Activated CD8-positive, alpha-beta memory T cell treated with anti-CD3 and anti-CD28 coated beads, Interleukin-2, amount 10 ng/mL, durations not matched to agents 7 days and 5 days (primary cell): ENCODE measurements at regions not wholly inside any gene's neighbourhood (a gene's known extent, or its start where the extent isn't known, plus 50 kb on each side); places are given as distances from the start of the nearest gene placed in this dataset. TPM values are rescaled to one million over a fixed set of nuclear protein-coding genes. Genes with fewer than 3 reads are reported as not detected.

Source experiments
- ATAC-seq: fragments of 150-1000 bp; cut with Tn5 transposase; one replicate; pipeline ENCODE4 v1.10.0; 2021; ENCODE audit warnings: moderate library complexity
- CTCF ChIA-PET: fragments of 350-600 bp; sonication (Branson Sonifier 250); formaldehyde crosslinking; loops from one replicate; lab custom pipeline; 2021; ENCODE audit warnings: antibody characterized with exemption; lab: Charles Lee
- DNase-seq: peaks from one replicate; pipeline ENCODE4 v3.0.0-alpha.2; 2020
- H3K27ac Mint-ChIP-seq: one replicate; pipeline ENCODE4 v1.8.0; 2021; ENCODE audit warnings: mild to moderate bottlenecking, mixed read lengths
- H3K27me3 Mint-ChIP-seq: one replicate; pipeline ENCODE4 v1.8.0; 2021; ENCODE audit warnings: mixed read lengths
- H3K36me3 Mint-ChIP-seq: one replicate; pipeline ENCODE4 v1.8.0; 2021; ENCODE audit warnings: mild to moderate bottlenecking, mixed read lengths
- H3K4me1 Mint-ChIP-seq: one replicate; pipeline ENCODE4 v1.8.0; 2021; ENCODE audit warnings: mixed read lengths
- H3K4me3 Mint-ChIP-seq: one replicate; pipeline ENCODE4 v1.8.0; 2021; ENCODE audit warnings: mild to moderate bottlenecking, moderate library complexity, mixed read lengths
- H3K9me3 Mint-ChIP-seq: one replicate; pipeline ENCODE4 v1.8.0; 2022; ENCODE audit warnings: low read depth, mixed read lengths
- microRNA-seq: library from miRNA; unstranded; fragments of <30 nt; microRNA quantifications from one replicate; pipeline ENCODE4 v1.2.0, GENCODE V29; 2022

GRCh38 chr11:43602670-43603069, 77.9 kb upstream of the HSD17B12 start:
- Mint-ChIP-seq H3K4me3 (no peak overlapping the region), H3K9me3 (no peaks in the 10 kb centered on the region), H3K27me3 (peaks cover 33% of the 10 kb centered on the region), H3K27ac (no peak overlapping the region), H3K4me1 (no peaks in the 10 kb centered on the region), H3K36me3 (no peaks in the 10 kb centered on the region)
- CTCF ChIA-PET: no interaction called here
- DNase-seq (no peak), ATAC-seq (no peak)

DNA sequence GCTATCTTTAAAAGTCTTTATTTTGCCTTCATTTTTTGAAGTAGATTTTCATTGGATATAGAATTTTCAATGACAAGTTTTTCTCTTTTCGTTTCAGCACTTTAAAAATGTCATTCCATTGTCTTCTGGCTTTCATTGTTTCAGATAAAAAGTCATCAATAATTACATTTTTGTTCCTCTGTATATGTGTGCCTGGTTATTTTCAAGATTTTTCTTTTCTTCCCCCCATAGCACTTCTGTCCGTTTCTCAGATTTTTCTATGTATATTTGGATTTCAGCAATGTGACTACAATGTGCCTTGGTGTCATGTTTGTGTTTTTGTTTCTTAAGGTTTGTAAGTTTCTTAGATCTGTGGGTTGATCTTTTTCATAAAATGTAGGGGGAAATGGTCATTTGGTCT, 66.3 kb upstream of the HSD17B12 start:
- no peak overlapping the region for H3K4me3 Mint-ChIP-seq
- peaks cover 22% of the 10 kb centered on the region for H3K27me3 Mint-ChIP-seq
- CTCF ChIA-PET: no interaction called here
- peaks cover 3% of the 10 kb centered on the region for H3K36me3 Mint-ChIP-seq
- no peak overlapping the region for H3K27ac Mint-ChIP-seq
- H3K9me3 Mint-ChIP-seq: peaks cover 10% of the 10 kb centered on the region
- no peaks in the 10 kb centered on the region for H3K4me1 Mint-ChIP-seq
- DNase-seq: no peak
- no peak for ATAC-seq

- ATAC-seq (no peak), DNase-seq (no peak)
- Mint-ChIP-seq H3K4me1 (no peaks in the 10 kb centered on the region), H3K36me3 (peaks cover 1% of the 10 kb centered on the region), H3K9me3 (peaks cover 3% of the 10 kb centered on the region), H3K27ac (no peak overlapping the region), H3K27me3 (peaks cover 24% of the 10 kb centered on the region), H3K4me3 (no peak overlapping the region)
- CTCF ChIA-PET: no interaction called here
Observed at GRCh38 chr11:43619863-43620505, 60.6 kb upstream of the HSD17B12 start.

DNA sequence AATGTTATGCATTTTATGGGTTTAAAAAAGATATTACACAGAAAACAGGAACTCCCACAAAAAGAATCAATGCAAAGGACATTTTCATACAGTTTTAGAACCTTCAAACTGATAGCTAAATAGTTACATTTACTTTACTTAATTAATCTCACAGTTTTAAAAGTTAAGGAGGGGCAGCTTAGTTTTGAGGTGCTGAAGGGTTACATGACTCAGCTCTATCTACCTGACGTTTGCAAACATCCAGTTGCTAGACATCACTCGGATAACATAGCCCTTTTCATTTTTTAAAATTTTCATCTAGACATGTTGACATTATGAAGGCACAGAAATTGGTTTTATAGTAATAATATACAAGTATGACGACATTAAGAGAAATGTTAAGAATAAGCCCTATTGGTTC, 53.7 kb upstream of the HSD17B12 start:
- no peak for DNase-seq
- CTCF ChIA-PET: interaction anchor here (0.9 kb wide), 1 partner anchor 225 kb away, joined by 3 read pairs; no protein-coding TSS in a partner anchor
- peaks cover 34% of the 10 kb centered on the region for H3K27me3 Mint-ChIP-seq
- H3K4me1 Mint-ChIP-seq: no peaks in the 10 kb centered on the region
- ATAC-seq: no peak
- H3K9me3 Mint-ChIP-seq: no peaks in the 10 kb centered on the region
- no peak overlapping the region for H3K27ac Mint-ChIP-seq
- H3K4me3 Mint-ChIP-seq: no peak overlapping the region
- no peaks in the 10 kb centered on the region for H3K36me3 Mint-ChIP-seq

Small RNAs in the stretch of these regions (microRNA-seq; reads per million reads assigned to microRNA genes)
- gene MIR129-2 (not detected), gene MIR670 (not detected)
